ENCODE measurements at regions not wholly inside any gene's neighbourhood (a gene's known extent, or its start where the extent isn't known, plus 50 kb on each side); places are given as distances from the start of the nearest gene placed in this dataset.

- TF ChIP-seq USF2 (IDR thresholded peaks at IDR 0.05; ENCODE audit: borderline replicate concordance, low read depth, low read length) (no peak), GATA2 (CRISPR knock-in tag; IDR thresholded peaks at IDR 0.05) (no peak), TAF1 (IDR thresholded peaks at IDR 0.05; ENCODE audit: borderline replicate concordance, low read depth, low read length) (no peak), NFIC (IDR thresholded peaks at IDR 0.05; ENCODE audit: borderline replicate concordance) (0 out of 2 replicates have a peak, but pooled peaks have one; percentile 41), YY1 (IDR thresholded peaks at IDR 0.05; ENCODE audit: low read depth) (no peak), USF1 (IDR thresholded peaks at IDR 0.05; ENCODE audit: borderline replicate concordance, low read depth) (no peak; the same call in 1 of the 2 replicates), POLR2AphosphoS5 (IDR thresholded peaks at IDR 0.05; ENCODE audit: low read depth, low read length) (no peak), NRF1 (IDR thresholded peaks at IDR 0.05; ENCODE audit: low read depth, low read length) (no peak), RXRA (IDR thresholded peaks at IDR 0.05; ENCODE audit: borderline replicate concordance, low read depth) (no peak), TCF12 (IDR thresholded peaks at IDR 0.05) (peak; percentile 15; the same call in 1 of the 2 replicates), RFX5 (IDR thresholded peaks at IDR 0.05; ENCODE audit: low read length) (no peak), FOXM1 (IDR thresholded peaks at IDR 0.05; ENCODE audit: low read depth) (no peak), MAX (IDR thresholded peaks at IDR 0.05; ENCODE audit: low read depth) (no peak), CTCF (IDR thresholded peaks at IDR 0.05) (no peak), EP300 (IDR thresholded peaks at IDR 0.05; ENCODE audit: borderline replicate concordance in 1 of 2, low read depth in 1 of 2, low read length in 1 of 2) (peak in 1 of 2 experiments; percentile 37; a peak in 1 of 4 replicates), ZBTB33 (IDR thresholded peaks at IDR 0.05; ENCODE audit: borderline replicate concordance, low read depth) (no peak), RAD21 (IDR thresholded peaks at IDR 0.05; ENCODE audit: low read length) (no peak), MEF2A (IDR thresholded peaks at IDR 0.05; ENCODE audit: borderline replicate concordance, low read depth) (no peak), JUND (IDR thresholded peaks at IDR 0.05) (no peak), TEAD4 (IDR thresholded peaks at IDR 0.05; ENCODE audit: borderline replicate concordance, insufficient read depth) (0 out of 2 replicates have a peak, but pooled peaks have one; percentile 40), FOSL2 (IDR thresholded peaks at IDR 0.05; ENCODE audit: borderline replicate concordance, low read depth) (no peak), EZH2phosphoT487 (IDR thresholded peaks at IDR 0.05; ENCODE audit: borderline replicate concordance, low read depth) (no peak), RCOR1 (IDR thresholded peaks at IDR 0.05; ENCODE audit: low read length) (no peak)
- H3K36me3 ChIP-seq (replicated peaks in 1 of 2; ENCODE audit: control insufficient read depth in 1 of 2, insufficient read depth in 2 of 2, low read length in 1 of 2) = no peaks in the 10 kb centered on the region
- H3K27ac ChIP-seq (ENCODE audit: low read depth in 2 of 2, low read length in 1 of 2) = peak overlapping the region; percentile 6 to 65; a peak in 3 of 4 replicates
- DNase-seq = no peak
- peaks cover 0 to 22% of the 10 kb centered on the region in 2 experiments; a peak in 3 of 4 replicates for H3K4me1 ChIP-seq (ENCODE audit: control insufficient read depth in 1 of 2, insufficient read depth in 2 of 2, low read depth in 1 of 2, low read length in 1 of 2)
- H2AFZ ChIP-seq (ENCODE audit: low read depth) = peak overlapping the region; percentile 45
- H3K27me3 ChIP-seq (ENCODE audit: insufficient read depth) = no peaks in the 10 kb centered on the region
- H3F3A ChIP-seq (replicated peaks; ENCODE audit: insufficient read depth) = peaks cover 14% of the 10 kb centered on the region
- ChIA-PET CTCF (interaction anchor here (0.7 to 4.4 kb wide), 9 partner anchors 8 to 665 kb away, joined by 3 to 18 read pairs (median 4); no protein-coding TSS in a partner anchor), POLR2A (no interaction called here)
- no peaks in the 10 kb centered on the region for H3K79me2 ChIP-seq (ENCODE audit: insufficient read depth)
- H3K4me3 ChIP-seq (ENCODE audit: low read depth in 2 of 2, low read length in 1 of 2) = no peak overlapping the region
- H3K9me2 ChIP-seq = no peaks in the 10 kb centered on the region
- no peaks in the 10 kb centered on the region for H3K9me3 ChIP-seq
- H3K4me2 ChIP-seq = peak overlapping the region; percentile 60
- WGBS (ENCODE audit: low lambda C conversion rate) = 0% methylated on average over 6 of the region's 6 CpGs
- H4K20me1 ChIP-seq (ENCODE audit: insufficient read depth) = no peaks in the 10 kb centered on the region
- H3K9ac ChIP-seq = peak overlapping the region; percentile 1; the same call in 1 of the 2 replicates
Observed at GRCh38 chr7:17680026-17680425, 260.3 kb downstream of the SNX13 start.

All from SK-N-SH (cell line).